ENCODE measurements at regions not wholly inside any gene's neighbourhood (a gene's known extent, or its start where the extent isn't known, plus 50 kb on each side); places are given as distances from the start of the nearest gene placed in this dataset.

DNA sequence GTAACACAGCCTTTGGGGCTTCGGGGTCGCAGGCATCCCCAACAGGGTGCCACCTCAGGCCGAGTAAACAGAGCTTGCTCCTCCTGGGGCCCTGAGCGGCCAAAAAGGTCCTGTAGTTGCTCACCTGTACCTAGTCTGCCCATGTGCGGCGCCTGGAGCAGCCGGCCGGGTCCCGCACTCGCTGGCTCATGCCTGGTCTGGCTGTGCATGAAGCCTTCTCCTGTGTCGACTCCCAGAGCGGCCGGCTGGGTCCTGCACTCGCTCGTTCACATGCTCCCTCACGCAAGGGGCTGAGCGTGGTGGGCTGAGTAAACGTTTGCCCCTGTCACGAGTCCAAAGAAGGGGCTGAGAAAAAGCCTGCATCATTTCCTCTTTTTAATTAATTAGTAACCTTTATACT is 162.4 kb upstream of the TUT7 start:
- Mint-ChIP-seq H3K36me3 (ENCODE audit: insufficient read depth, unreplicated experiment) (no peaks in the 10 kb centered on the region), H3K4me3 (ENCODE audit: low read depth, unreplicated experiment) (no peak overlapping the region), H3K4me1 (ENCODE audit: low read depth, unreplicated experiment) (peaks cover 18% of the 10 kb centered on the region), H3K27me3 (ENCODE audit: unreplicated experiment) (no peaks in the 10 kb centered on the region), H3K27ac (ENCODE audit: unreplicated experiment) (no peak overlapping the region), H3K9me3 (ENCODE audit: low read depth, unreplicated experiment) (no peaks in the 10 kb centered on the region)
- DNase-seq: no peak
- BruUV-seq (replicated peaks): no TSS peak
- TF ChIP-seq CTCF (IDR thresholded peaks at IDR 0.05; ENCODE audit: unreplicated experiment): no peak
- intact Hi-C loops (cut with micrococcal nuclease; ENCODE audit: unreplicated experiment): no loop called here
- CTCF ChIA-PET: no interaction called here

GRCh38 chr9:86515221-86515620 is 161.0 kb upstream of the TUT7 start:
- H3K27me3 Mint-ChIP-seq (ENCODE audit: unreplicated experiment): no peaks in the 10 kb centered on the region
- H3K36me3 Mint-ChIP-seq (ENCODE audit: insufficient read depth, unreplicated experiment): no peaks in the 10 kb centered on the region
- no peaks in the 10 kb centered on the region for H3K9me3 Mint-ChIP-seq (ENCODE audit: low read depth, unreplicated experiment)
- peak; percentile 2 for DNase-seq
- H3K27ac Mint-ChIP-seq (ENCODE audit: unreplicated experiment): no peak overlapping the region
- no TSS peak for BruUV-seq (replicated peaks)
- peaks cover 18% of the 10 kb centered on the region for H3K4me1 Mint-ChIP-seq (ENCODE audit: low read depth, unreplicated experiment)
- CTCF ChIA-PET: no interaction called here
- intact Hi-C loops (cut with micrococcal nuclease; ENCODE audit: unreplicated experiment): no loop called here
- no peak overlapping the region for H3K4me3 Mint-ChIP-seq (ENCODE audit: low read depth, unreplicated experiment)
- no peak for TF ChIP-seq CTCF (IDR thresholded peaks at IDR 0.05; ENCODE audit: unreplicated experiment)

DNA sequence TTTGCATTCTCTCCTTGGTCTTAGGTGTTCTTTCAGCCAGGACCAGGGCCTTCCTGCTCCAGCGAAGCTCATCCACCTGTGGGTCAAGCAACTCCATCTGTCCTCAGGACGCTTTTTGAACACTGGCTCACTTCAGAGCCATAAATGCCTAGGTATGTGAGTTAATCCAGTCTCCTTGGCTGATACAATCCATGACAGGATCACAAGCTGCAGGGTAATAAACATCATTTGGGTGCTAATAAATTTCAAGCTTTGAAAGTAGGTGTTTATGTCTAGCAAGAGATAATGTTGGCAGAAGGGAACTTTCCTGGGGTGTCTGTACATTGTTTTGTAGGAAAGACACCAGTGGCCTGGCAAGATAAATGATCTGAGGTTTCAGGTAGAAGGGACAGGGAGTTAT is 159.2 kb upstream of the TUT7 start:
- Mint-ChIP-seq H3K4me1 (ENCODE audit: low read depth, unreplicated experiment) (peaks cover 18% of the 10 kb centered on the region), H3K9me3 (ENCODE audit: low read depth, unreplicated experiment) (no peaks in the 10 kb centered on the region), H3K4me3 (ENCODE audit: low read depth, unreplicated experiment) (no peak overlapping the region), H3K27ac (ENCODE audit: unreplicated experiment) (no peak overlapping the region), H3K27me3 (ENCODE audit: unreplicated experiment) (no peaks in the 10 kb centered on the region), H3K36me3 (ENCODE audit: insufficient read depth, unreplicated experiment) (no peaks in the 10 kb centered on the region)
- BruUV-seq (replicated peaks): no TSS peak
- CTCF ChIA-PET: no interaction called here
- intact Hi-C loops (cut with micrococcal nuclease; ENCODE audit: unreplicated experiment): no loop called here
- TF ChIP-seq CTCF (IDR thresholded peaks at IDR 0.05; ENCODE audit: unreplicated experiment): no peak
- no peak for DNase-seq

DNA sequence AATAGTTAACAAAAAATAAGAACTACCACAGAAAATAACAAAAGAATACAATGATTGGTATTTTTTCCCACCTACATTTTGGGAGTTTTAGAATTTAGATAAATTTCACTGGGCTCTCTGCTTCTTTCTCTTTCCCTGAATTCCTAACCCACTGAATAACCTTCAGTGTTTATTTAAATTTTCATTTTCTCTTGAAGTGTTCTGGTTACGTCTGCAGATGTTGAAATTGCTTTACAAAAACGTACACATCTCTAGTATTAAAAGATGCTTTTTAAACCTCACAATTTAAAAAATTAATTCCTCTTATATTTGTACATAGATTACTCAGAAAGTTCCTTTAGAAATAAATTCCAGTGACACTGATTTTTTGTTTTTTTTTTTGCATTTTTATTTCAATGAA is 158.7 kb upstream of the TUT7 start:
- no TSS peak for BruUV-seq (replicated peaks)
- no peak for DNase-seq
- intact Hi-C loops (cut with micrococcal nuclease; ENCODE audit: unreplicated experiment): no loop called here
- no peak for TF ChIP-seq CTCF (IDR thresholded peaks at IDR 0.05; ENCODE audit: unreplicated experiment)
- peaks cover 18% of the 10 kb centered on the region for H3K4me1 Mint-ChIP-seq (ENCODE audit: low read depth, unreplicated experiment)
- no peak overlapping the region for H3K4me3 Mint-ChIP-seq (ENCODE audit: low read depth, unreplicated experiment)
- CTCF ChIA-PET: no interaction called here
- no peak overlapping the region for H3K27ac Mint-ChIP-seq (ENCODE audit: unreplicated experiment)
- H3K9me3 Mint-ChIP-seq (ENCODE audit: low read depth, unreplicated experiment): no peaks in the 10 kb centered on the region
- H3K27me3 Mint-ChIP-seq (ENCODE audit: unreplicated experiment): no peaks in the 10 kb centered on the region
- H3K36me3 Mint-ChIP-seq (ENCODE audit: insufficient read depth, unreplicated experiment): no peaks in the 10 kb centered on the region
